ENCODE measurements at regions not wholly inside any gene's neighbourhood (a gene's known extent, or its start where the extent isn't known, plus 50 kb on each side); places are given as distances from the start of the nearest gene placed in this dataset.

GRCh38 chr12:74440469-74440868, 97.2 kb upstream of the ATXN7L3B start:
- no peaks in the 10 kb centered on the region for H3K36me3 Mint-ChIP-seq (ENCODE audit: low read depth)
- no peak overlapping the region for H3K4me3 Mint-ChIP-seq
- H3K27me3 Mint-ChIP-seq: no peaks in the 10 kb centered on the region
- ChIA-PET CTCF (no interaction called here), POLR2A (no interaction called here)
- TF ChIP-seq CTCF (IDR thresholded peaks at IDR 0.05): no peak
- intact Hi-C loops (cut with micrococcal nuclease): no loop called here
- ATAC-seq (ENCODE audit: low read depth) (no peak), DNase-seq (no peak)
- no peak overlapping the region for H3K27ac Mint-ChIP-seq
- H3K9me3 Mint-ChIP-seq: no peaks in the 10 kb centered on the region
- H3K4me1 Mint-ChIP-seq: no peaks in the 10 kb centered on the region

- Mint-ChIP-seq H3K27me3 (no peaks in the 10 kb centered on the region), H3K4me1 (no peaks in the 10 kb centered on the region), H3K27ac (no peak overlapping the region), H3K9me3 (no peaks in the 10 kb centered on the region), H3K36me3 (ENCODE audit: low read depth) (no peaks in the 10 kb centered on the region), H3K4me3 (no peak overlapping the region)
- CTCF ChIA-PET: no interaction called here
- ATAC-seq (ENCODE audit: low read depth) (no peak), DNase-seq (no peak)
- POLR2A ChIA-PET: no interaction called here
- intact Hi-C loops (cut with micrococcal nuclease): no loop called here
- TF ChIP-seq CTCF (IDR thresholded peaks at IDR 0.05): no peak
Measured at GRCh38 chr12:74441872-74442271, 95.8 kb upstream of the ATXN7L3B start.

- Mint-ChIP-seq H3K27me3 (no peaks in the 10 kb centered on the region), H3K9me3 (no peaks in the 10 kb centered on the region), H3K4me1 (no peaks in the 10 kb centered on the region), H3K27ac (no peak overlapping the region), H3K36me3 (ENCODE audit: low read depth) (no peaks in the 10 kb centered on the region), H3K4me3 (no peak overlapping the region)
- DNase-seq (no peak), ATAC-seq (ENCODE audit: low read depth) (no peak)
- POLR2A ChIA-PET: no interaction called here
- intact Hi-C loops (cut with micrococcal nuclease): no loop called here
- TF ChIP-seq CTCF (IDR thresholded peaks at IDR 0.05): no peak
- CTCF ChIA-PET: no interaction called here
Measured at GRCh38 chr12:74446466-74446865, 91.2 kb upstream of the ATXN7L3B start.

GRCh38 chr12:74449872-74450271, 87.8 kb upstream of the ATXN7L3B start:
- Mint-ChIP-seq H3K27ac (no peak overlapping the region), H3K4me1 (no peaks in the 10 kb centered on the region), H3K9me3 (no peaks in the 10 kb centered on the region), H3K36me3 (ENCODE audit: low read depth) (no peaks in the 10 kb centered on the region), H3K27me3 (no peaks in the 10 kb centered on the region), H3K4me3 (no peak overlapping the region)
- ChIA-PET CTCF (no interaction called here), POLR2A (no interaction called here)
- intact Hi-C loops (cut with micrococcal nuclease): no loop called here
- no peak for ATAC-seq (ENCODE audit: low read depth)
- no peak for TF ChIP-seq CTCF (IDR thresholded peaks at IDR 0.05)
- DNase-seq: no peak

- Mint-ChIP-seq H3K27ac (no peak overlapping the region), H3K9me3 (no peaks in the 10 kb centered on the region), H3K36me3 (ENCODE audit: low read depth) (no peaks in the 10 kb centered on the region), H3K27me3 (no peaks in the 10 kb centered on the region), H3K4me3 (no peak overlapping the region), H3K4me1 (no peaks in the 10 kb centered on the region)
- ChIA-PET CTCF (no interaction called here), POLR2A (no interaction called here)
- intact Hi-C loops (cut with micrococcal nuclease): no loop called here
- TF ChIP-seq CTCF (IDR thresholded peaks at IDR 0.05): no peak
- no peak for DNase-seq
- no peak for ATAC-seq (ENCODE audit: low read depth)
Measured at GRCh38 chr12:74454109-74454508, 83.5 kb upstream of the ATXN7L3B start.

Data from activated B cell treated with CpG ODN at 0.5 μM for 24 hours (primary cell).